Epithelial cell of proximal tubule (primary cell): ENCODE measurements at regions not wholly inside any gene's neighbourhood (a gene's known extent, or its start where the extent isn't known, plus 50 kb on each side); places are given as distances from the start of the nearest gene placed in this dataset.

Experiments
- DNase-seq: peaks from one replicate; pipeline ENCODE4 v3.0.0-alpha.2; 2011; ENCODE audit warnings: low read depth
- H3K4me3 ChIP-seq: 2 replicates; pipeline ENCODE4 v1.5.1; 2011; ENCODE audit warnings: low read depth, mild to moderate bottlenecking, low read length
- CTCF ChIP-seq: conservative IDR thresholded peaks from 2 replicates; pipeline ENCODE4 v1.5.1; 2012; ENCODE audit warnings: low read depth, mild to moderate bottlenecking, low read length

GRCh38 chr5:74152625-74153254 lies 487.8 kb downstream of the ENC1 start:
- no peak for TF ChIP-seq CTCF
- no peak for DNase-seq

GRCh38 chr5:74152136-74152535 lies 488.4 kb downstream of the ENC1 start:
- no peak for DNase-seq
- no peak overlapping the region for H3K4me3 ChIP-seq
- TF ChIP-seq CTCF: no peak

More at GRCh38 chr5:74152625-74153254, 487.8 kb downstream of the ENC1 start:
- no peak overlapping the region for H3K4me3 ChIP-seq

GRCh38 chr5:74149395-74149794 lies 491.1 kb downstream of the ENC1 start:
- no peak overlapping the region for H3K4me3 ChIP-seq
- TF ChIP-seq CTCF: no peak
- no peak for DNase-seq

GRCh38 chr5:74148321-74148720 lies 492.2 kb downstream of the ENC1 start:
- no peak for TF ChIP-seq CTCF
- H3K4me3 ChIP-seq: no peak overlapping the region
- DNase-seq: no peak

GRCh38 chr5:74146796-74147195 lies 493.7 kb downstream of the ENC1 start:
- no peak overlapping the region for H3K4me3 ChIP-seq
- no peak for DNase-seq
- no peak for TF ChIP-seq CTCF

GRCh38 chr5:74145951-74146350 lies 494.6 kb downstream of the ENC1 start:
- TF ChIP-seq CTCF: no peak
- no peak for DNase-seq
- H3K4me3 ChIP-seq: no peak overlapping the region

GRCh38 chr5:74143721-74144330 lies 496.7 kb downstream of the ENC1 start:
- DNase-seq: no peak
- H3K4me3 ChIP-seq: no peak overlapping the region
- TF ChIP-seq CTCF: no peak
